HG03196 (cell line): ENCODE measurements at regions not wholly inside any gene's neighbourhood (a gene's known extent, or its start where the extent isn't known, plus 50 kb on each side); places are given as distances from the start of the nearest gene placed in this dataset.
"Not testable (repeated sequence)": the region's sequence is repeated elsewhere in the genome, so short reads cannot be mapped to it uniquely, and the experiment has no call there.

Experiments used
- ATAC-seq: cut with Tn5 transposase; IDR thresholded peaks from one replicate; pipeline ENCODE4 v1.9.1; 2021; ENCODE audit not compliant: unreplicated experiment

GRCh38 chr5:162762119-162762518, 675.3 kb upstream of the CCNG1 start:
- ATAC-seq: no peak

GRCh38 chr5:162769019-162769418, 668.4 kb upstream of the CCNG1 start:
- ATAC-seq: no peak

GRCh38 chr5:162785673-162786072, 651.7 kb upstream of the CCNG1 start:
- no peak for ATAC-seq

- ATAC-seq: no peak
These were observed 651.2 kb upstream of the CCNG1 start for GRCh38 chr5:162786234-162786633.

GRCh38 chr5:162796507-162796906, 640.9 kb upstream of the CCNG1 start:
- ATAC-seq: no peak

GRCh38 chr5:162800301-162800700, 637.1 kb upstream of the CCNG1 start:
- ATAC-seq: no peak

GRCh38 chr5:162801235-162801634, 636.2 kb upstream of the CCNG1 start:
- ATAC-seq: no peak

GRCh38 chr5:162806195-162806594, 631.2 kb upstream of the CCNG1 start:
- ATAC-seq: no peak

- no peak for ATAC-seq
These were observed 626.3 kb upstream of the CCNG1 start for GRCh38 chr5:162811071-162811470.

- ATAC-seq: no peak
These were observed 620.6 kb upstream of the CCNG1 start for GRCh38 chr5:162816816-162817215.

GRCh38 chr5:162817364-162817763, 620.0 kb upstream of the CCNG1 start:
- no peak for ATAC-seq

GRCh38 chr5:162821664-162822063, 615.7 kb upstream of the CCNG1 start:
- not testable (repeated sequence) for ATAC-seq

GRCh38 chr5:162824360-162824759, 613.0 kb upstream of the CCNG1 start:
- ATAC-seq: no peak

GRCh38 chr5:162837155-162837554, 600.2 kb upstream of the CCNG1 start:
- no peak for ATAC-seq

GRCh38 chr5:162842727-162843126, 594.7 kb upstream of the CCNG1 start:
- no peak for ATAC-seq

GRCh38 chr5:162852134-162852533, 585.3 kb upstream of the CCNG1 start:
- ATAC-seq: no peak

GRCh38 chr5:162858770-162859169, 578.6 kb upstream of the CCNG1 start:
- no peak for ATAC-seq

GRCh38 chr5:162870966-162871365, 566.4 kb upstream of the CCNG1 start:
- no peak for ATAC-seq

- no peak for ATAC-seq
These were observed 554.8 kb upstream of the CCNG1 start for GRCh38 chr5:162882629-162883028.

GRCh38 chr5:162886717-162887116, 550.7 kb upstream of the CCNG1 start:
- no peak for ATAC-seq

- no peak for ATAC-seq
These were observed 549.1 kb upstream of the CCNG1 start for GRCh38 chr5:162888268-162888667.

GRCh38 chr5:162911873-162912272, 525.5 kb upstream of the CCNG1 start:
- no peak for ATAC-seq

GRCh38 chr5:162916368-162916767, 521.0 kb upstream of the CCNG1 start:
- no peak for ATAC-seq

- ATAC-seq: no peak
These were observed 508.3 kb upstream of the CCNG1 start for GRCh38 chr5:162929104-162929503.
